ENCODE measurements at regions not wholly inside any gene's neighbourhood (a gene's known extent, or its start where the extent isn't known, plus 50 kb on each side); places are given as distances from the start of the nearest gene placed in this dataset.

GRCh38 chr3:139213936-139214335, 129.9 kb upstream of the MRPS22 start:
- TF ChIP-seq EP300 (IDR thresholded peaks at IDR 0.05; ENCODE audit: low read depth in 2 of 2, low read length in 2 of 2) (no peak), EP300 (CRISPR knock-in tag; IDR thresholded peaks at IDR 0.05; ENCODE audit: borderline replicate concordance) (no peak), ZNF83 (CRISPR knock-in tag; IDR thresholded peaks at IDR 0.05; ENCODE audit: borderline replicate concordance) (no peak)
